NCI-H446 treated with DMSO at 0.1 percent for 48 hours (cell line): ENCODE measurements at regions not wholly inside any gene's neighbourhood (a gene's known extent, or its start where the extent isn't known, plus 50 kb on each side); places are given as distances from the start of the nearest gene placed in this dataset.
"Not testable (repeated sequence)": the region's sequence is repeated elsewhere in the genome, so short reads cannot be mapped to it uniquely, and the experiment has no call there.

Experiments
- DNase-seq: peaks from one replicate; lab custom pipeline; 2025; lab: John Stamatoyannopoulos, UW

DNA sequence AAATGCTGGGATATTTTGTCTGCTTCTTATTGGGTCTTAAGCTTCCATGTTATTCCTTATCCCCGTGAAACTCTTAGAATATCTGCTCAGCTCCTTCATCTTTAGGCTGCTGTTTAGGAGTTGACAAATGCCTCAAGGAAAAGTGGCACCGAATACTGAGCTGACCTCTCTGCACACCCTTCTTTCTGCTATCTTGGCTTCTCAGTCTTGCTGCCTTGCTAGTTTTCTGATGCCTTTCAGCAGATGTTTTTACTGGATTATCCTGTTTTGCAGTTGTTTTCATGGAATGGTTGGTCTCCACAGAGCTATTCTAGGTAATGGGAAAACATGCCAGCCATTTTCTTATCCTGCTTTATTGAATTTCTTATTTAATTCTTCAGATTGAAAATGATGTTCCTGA lies 86.3 kb downstream of the GYPE start:
- DNase-seq: no peak

DNA sequence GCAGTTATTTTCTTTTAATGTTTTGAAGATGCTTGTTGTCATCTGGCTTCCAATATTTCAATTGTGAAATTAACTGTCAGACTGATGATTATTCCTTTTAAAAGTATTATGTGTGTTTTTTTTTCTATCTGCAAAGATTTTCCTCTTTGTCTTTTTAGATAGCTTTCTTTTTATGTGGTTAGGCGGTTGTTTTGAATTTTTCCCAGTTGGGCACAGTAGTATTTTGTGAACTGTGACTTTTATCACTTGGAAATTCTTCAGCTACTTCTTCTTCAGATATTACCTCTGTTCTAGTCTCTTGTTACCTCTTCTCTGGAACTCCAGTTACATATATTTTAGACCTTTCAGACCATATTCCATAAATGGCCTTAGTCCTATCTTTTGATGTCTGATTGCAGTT lies 87.5 kb downstream of the GYPE start:
- DNase-seq: not testable (repeated sequence)

DNA sequence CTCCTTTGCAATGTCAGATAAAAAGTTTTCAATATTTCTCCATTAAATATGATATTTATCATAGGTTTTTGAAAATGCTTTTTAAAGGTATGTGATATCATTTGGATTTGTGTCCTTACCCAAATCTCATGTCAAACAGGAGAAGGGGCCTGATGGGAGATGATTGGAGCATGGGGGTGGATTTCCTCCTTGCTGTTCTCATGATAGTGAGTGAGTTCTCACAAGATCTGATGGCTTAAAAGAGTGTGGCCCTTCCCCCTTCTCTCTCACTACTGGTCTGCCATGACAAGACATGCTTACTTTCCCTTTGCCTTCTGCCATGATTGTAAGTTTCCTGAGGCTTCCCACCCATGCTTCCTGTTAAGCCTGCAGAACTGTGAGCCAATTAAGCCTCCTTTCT lies 90.0 kb downstream of the GYPE start:
- not testable (repeated sequence) for DNase-seq

DNA sequence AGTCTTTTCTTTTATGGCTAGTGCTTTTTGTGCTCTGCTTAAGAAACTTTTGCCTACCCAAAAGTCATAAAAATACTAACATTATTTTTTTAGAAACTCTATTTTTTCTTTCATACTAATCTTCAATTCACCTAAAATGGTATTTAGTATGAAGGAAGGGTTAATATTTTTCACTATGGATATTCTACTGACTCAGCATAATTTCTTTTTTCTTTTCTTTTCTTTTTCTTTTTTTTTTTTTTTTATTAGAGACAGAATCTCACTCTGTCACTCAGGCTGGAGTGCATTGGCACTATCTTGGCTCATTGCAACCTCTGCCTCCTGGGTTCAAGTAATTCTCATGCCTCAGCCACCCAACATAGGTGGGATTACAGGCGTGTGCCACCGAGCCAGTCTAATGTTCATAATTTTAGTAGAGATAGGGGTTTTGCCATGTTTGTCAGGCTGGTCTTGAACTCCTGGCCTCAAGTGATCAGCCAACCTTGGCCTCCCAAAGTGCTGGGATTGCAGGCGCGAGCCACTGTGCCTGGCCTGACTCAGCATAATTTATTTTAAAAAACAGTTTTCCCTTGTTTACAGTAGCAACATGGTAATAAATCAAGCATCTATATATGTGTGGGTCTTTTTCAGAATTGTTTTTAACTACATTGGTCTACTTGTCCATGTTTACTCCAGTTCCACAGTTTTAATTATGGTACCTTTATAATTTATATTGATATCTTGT lies 91.8 kb downstream of the GYPE start:
- not testable (repeated sequence) for DNase-seq

DNA sequence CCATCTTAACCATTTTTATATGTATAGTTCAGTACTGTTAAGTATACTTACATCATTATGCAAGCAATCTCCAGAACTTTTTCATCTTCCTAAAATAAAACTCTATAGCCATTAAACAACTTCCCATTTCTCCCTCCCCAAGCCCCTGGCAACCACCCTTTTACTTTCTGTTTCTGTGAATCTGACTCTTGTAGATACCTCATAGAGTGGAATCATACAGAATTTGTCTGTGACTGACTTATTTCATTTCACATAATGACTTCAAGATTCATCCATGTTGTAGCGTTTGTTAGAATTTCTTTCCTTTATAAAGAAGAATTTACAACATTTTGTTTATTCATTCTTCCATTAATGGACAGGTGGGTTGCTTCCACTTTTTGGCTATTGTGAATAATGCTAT lies 91.2 kb upstream of the FREM3 start:
- DNase-seq: not testable (repeated sequence)

DNA sequence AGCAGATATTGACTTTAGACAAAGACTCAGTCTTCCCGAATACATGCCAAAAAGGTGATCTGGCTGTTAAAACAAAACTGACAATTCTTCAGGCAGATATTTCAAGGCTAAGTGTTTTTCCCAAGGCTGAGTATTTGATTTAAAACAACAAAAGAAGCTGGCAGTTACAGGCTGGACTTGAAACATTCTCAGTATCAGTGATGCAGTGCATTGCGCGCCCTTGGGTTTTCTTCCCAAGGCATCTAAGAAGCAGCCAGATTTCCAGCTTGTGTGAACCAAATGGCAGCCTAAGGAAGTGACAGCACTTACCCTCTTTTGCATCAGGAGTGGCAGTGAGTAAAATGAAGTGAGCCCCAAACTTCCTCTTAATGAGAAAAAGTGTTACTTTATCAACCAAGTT lies 90.0 kb upstream of the FREM3 start:
- not testable (repeated sequence) for DNase-seq

DNA sequence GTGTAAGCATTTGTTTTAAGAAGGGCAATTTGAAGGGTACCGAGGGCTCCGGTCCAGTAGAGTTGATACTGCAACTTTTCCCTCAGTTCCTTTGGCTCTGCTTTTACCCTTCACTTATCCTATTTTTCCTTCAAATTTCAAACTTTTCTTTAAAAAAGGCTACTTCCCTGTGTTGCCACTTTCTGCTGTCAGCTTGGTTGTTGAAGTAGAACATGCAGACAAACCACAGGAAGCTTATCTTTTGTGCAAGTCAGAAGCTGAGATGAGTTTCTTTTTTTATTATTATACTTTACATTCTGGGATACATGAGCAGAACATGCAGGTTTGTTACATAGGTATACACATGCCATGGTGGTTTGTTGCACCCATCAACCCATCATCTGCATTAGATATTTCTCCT lies 89.1 kb upstream of the FREM3 start:
- not testable (repeated sequence) for DNase-seq

DNA sequence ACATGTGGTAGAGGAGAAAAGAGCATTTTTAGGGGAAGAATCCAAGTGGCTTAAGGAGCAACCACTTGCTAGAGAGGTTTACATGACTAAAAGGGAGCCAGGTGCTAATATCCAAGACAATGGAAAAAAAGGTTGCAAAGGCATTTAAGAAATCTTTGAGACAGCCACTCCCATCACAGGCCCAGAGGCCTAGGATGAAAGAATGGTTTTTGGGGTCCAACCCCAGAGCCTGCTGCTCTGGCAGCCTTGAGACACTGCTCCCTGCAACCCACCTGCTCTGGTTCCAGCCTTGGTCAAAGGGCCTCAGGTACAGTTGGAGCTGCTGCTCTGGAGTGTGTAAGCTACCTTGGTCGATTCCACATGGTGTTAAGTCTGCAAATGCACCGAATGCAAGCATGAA lies 84.1 kb upstream of the FREM3 start:
- DNase-seq: no peak

DNA sequence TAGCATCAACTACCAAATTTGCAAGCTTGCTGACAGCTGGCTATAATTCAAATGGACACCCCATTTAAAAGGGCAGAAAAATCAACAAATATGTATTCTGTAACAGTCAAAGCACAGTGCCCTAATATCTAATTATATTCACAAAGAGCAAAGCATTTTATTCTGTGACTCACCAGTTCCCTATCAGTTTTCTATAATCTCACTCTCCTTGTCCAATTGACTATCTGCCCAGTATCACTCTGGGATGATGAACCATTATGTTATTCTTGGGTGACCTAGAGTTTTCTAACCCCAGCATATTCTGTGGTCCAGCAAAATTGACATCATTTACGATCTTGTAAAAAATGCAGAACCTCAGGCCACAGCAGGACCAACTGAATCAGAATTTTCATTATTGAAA lies 82.0 kb upstream of the FREM3 start:
- no peak for DNase-seq

DNA sequence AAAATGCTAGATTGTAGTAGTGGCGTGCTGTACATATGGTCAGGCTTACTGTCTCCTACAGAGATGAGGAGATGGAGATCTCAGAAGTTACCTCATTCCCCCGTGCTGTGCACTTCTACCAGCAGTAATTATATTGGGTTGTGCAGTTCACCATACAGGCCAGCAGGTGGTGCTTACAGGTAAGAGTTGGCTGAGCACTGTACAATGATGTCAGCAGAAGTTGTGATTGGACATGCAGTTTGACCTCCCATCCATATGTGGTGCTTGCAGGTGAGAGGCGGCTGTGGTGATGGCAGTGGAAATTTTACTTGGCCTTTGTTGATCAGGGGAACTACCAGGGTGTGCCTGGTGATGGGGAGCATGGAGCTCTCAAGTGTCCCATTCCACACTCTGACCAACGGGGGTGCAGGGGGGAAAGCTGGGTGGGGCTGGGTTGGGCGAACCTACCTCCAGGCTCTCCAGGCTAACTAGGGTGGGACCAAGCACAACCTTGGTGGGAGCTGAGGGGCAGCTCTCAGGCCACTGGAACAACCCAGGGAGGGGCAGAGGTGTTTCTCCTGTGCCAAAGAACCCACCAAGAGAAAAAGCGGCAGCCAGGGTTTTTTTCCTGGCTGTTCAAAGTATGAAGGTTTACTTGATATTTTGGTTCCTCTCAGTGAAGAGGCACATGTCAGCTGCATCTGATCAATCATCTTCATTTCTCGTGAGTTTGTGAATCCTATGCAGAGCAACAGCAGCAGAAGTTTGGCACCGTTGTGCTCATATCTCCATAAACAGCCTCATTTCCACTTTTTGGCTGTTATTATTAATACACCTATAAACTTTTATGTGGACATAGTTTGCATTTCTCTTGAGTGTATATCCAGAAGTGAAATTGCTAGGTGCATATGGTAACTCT lies 73.8 kb upstream of the FREM3 start:
- DNase-seq: peak; percentile 17

DNA sequence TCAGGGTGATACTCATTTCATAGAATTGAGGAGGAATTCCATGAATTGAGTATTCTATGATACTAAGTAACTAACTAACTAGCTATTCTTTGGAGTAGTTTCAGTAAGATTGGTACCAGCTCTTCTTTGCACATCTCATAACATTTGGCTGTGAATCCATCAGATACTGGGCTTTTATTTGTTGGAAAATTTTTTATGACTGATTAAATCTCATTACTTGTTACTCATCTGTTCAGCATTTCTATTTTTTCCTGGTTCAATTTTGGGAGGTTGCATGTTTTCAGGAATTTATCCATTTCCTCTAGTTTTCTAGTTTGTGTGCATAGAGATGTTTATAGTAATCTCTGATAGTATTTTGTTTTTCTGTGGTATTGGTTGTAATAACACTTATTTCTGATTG lies 70.8 kb upstream of the FREM3 start:
- DNase-seq: no peak

DNA sequence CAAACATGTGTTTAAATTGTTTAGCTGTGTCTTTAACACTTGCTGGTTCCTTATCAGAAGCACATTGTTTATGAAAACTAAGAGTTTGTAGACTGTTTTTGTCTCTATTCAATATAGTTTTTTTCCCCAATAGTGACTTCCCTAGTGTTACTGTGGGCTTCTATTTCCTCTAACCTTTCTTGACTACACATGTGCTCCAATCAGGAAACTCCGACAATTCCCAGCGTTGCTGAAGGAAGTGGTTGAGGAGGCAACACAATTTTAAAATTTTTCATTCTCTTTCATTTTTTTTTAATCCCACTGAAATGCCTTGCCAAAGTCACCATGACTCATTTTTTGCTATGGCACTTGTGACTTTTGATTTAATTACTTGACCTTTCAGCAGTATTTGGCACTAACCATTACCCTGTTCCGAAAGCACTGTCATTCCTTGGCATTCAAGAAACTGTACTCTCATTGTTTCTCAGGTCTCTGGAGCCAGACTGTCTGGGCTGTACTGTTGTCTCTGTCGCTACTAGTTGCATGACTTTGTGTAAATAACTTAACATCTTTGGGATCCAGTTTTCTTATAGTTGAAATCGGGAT lies 67.6 kb upstream of the FREM3 start:
- peak; percentile 6 for DNase-seq

DNA sequence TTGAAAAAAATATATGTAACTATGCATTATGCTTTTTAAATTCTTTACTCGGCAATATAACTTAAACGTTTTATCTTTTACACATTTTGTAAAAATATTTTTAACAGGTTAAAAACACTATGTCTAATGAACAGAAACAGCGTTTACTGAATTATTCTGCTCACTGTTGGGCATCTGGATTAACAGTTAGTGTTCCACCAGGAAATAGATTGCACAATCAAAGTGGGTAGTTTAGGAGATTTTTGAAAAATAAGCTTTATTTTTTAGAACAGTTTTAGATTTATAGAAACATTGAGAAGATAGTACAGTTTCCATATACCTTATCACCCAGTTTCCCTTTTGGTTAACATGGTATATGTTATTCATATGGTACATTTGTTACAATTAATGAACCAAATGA lies 63.1 kb upstream of the FREM3 start:
- DNase-seq: no peak

DNA sequence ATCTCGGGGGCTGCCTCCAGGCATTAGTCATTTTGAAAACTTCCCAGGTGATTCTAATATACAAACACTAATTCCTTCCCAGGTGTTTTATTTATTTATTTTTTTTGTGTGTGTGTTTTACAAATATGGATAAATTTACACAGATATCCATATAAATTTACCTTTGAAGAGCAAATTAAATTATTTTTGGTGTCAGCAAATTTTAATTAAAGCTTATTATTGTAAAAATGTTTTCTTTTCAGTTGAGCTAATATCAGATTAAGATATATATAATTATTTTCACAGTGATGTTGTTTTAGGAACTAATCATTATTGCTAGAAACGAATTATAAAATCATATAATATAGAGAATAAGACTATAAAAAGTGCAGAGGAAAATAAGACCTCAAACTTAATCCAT lies 62.0 kb upstream of the FREM3 start:
- no peak for DNase-seq
